ENCODE measurements at regions not wholly inside any gene's neighbourhood (a gene's known extent, or its start where the extent isn't known, plus 50 kb on each side); places are given as distances from the start of the nearest gene placed in this dataset.

DNA sequence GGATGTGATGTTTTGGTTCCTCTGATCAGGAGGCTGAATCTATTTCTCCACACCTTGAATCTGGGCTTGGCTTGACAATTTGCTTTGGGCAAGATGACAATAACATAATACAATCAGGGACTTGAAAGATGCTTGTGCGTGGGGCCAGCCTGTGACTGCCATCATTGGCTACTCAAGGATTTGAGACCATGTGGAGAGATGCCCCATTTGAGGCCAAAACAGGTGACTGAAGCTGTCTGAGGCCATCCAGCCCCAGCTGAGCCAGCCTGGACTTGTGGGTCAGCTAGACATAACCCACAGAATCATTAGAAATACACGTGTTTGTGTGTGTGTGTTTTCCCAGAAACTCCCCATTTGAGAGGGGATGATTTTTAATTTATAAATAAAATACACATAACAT lies 421.5 kb downstream of the PTPRU start:
- no peak for TF ChIP-seq TAF1 (IDR thresholded peaks at IDR 0.05; ENCODE audit: low read depth, low read length)
- TF ChIP-seq POLR2A (IDR thresholded peaks at IDR 0.05; ENCODE audit: low read depth, low read length): no peak
